Daoy (cell line): ENCODE measurements at regions not wholly inside any gene's neighbourhood (a gene's known extent, or its start where the extent isn't known, plus 50 kb on each side); places are given as distances from the start of the nearest gene placed in this dataset.
"Not testable (repeated sequence)": the region's sequence is repeated elsewhere in the genome, so short reads cannot be mapped to it uniquely, and the experiment has no call there.

Source experiments
- DNase-seq: peaks from one replicate; pipeline ENCODE4 v3.0.0-alpha.2; 2015; ENCODE audit warnings: low read depth

GRCh38 chr4:183814461-183814860 is 90.6 kb upstream of the STOX2 start:
- DNase-seq: peak; percentile 4

DNA sequence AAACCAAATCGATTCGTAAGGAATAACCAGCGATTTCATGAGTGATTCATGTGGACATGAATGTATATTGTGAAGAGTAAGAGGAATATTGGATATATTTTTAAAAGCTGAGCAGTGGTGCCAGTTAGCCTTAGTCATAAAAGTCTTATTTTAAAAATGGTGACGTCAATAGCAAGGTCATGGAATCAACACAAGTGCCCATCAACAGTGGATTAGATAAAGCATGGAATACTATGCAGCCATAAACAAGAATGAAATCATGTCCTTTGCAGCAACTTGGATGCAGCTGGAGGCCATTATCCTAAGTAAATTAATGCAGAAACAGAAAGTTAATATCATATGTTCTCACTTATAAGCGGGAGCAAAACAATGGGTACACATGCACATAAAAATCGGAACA is 89.0 kb upstream of the STOX2 start:
- DNase-seq: no peak

DNA sequence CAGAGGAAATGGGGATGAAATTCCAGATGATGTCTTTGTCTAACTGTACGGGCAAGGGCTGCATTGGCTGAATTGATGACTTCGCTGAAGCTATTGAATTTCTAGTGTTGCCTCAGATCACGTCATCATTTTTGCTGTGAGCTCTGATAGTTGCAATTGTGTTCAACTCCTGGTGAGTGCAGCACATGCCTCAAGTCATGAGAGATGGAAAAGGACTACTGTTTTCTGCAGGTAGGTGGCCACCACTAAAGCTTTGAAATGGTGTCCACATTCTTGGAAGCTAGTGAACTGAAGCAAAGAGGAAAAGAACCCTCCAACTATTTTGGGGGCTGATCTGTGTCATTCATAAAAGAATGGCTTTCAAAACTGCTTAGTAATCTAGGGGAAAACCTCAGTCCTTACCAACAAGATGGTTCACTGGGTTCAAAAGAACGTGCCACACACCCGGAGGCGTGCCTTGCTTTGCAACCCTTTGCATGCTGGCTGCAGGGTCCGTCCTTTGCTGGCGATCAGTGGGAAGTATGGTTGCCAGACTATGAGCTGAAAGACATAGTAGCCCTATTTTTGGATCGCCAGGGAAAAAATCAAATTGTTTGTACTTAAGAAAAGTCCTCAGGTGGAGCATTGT is 88.1 kb upstream of the STOX2 start:
- no peak for DNase-seq

- DNase-seq: not testable (repeated sequence)
Measured at GRCh38 chr4:183818591-183818990, 86.5 kb upstream of the STOX2 start.

GRCh38 chr4:183821076-183821853 is 83.8 kb upstream of the STOX2 start:
- DNase-seq: no peak

- DNase-seq: peak; percentile 75
Measured at GRCh38 chr4:183823434-183823833, 81.7 kb upstream of the STOX2 start.

DNA sequence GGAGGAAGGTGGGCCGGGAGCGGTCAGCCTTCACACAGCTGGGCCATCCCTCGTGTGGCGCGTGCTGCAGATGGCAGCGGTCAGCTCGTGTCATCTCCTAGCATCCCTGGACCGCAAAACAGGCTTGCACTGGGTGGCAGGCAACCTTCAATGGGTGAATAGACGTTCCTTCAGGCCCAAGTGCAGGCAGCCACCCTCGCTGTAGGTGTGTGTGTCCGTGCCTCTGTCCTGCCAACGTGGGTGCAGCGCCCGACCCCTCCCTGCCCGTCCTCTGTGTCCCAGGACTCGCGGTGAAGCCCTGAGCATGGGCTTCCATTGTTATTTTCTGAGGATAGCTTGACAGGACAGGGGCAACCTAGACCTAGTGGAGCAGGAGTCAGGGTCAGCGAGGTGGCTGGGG is 79.8 kb upstream of the STOX2 start:
- DNase-seq: no peak

- no peak for DNase-seq
Measured at GRCh38 chr4:183826461-183826860, 78.6 kb upstream of the STOX2 start.

DNA sequence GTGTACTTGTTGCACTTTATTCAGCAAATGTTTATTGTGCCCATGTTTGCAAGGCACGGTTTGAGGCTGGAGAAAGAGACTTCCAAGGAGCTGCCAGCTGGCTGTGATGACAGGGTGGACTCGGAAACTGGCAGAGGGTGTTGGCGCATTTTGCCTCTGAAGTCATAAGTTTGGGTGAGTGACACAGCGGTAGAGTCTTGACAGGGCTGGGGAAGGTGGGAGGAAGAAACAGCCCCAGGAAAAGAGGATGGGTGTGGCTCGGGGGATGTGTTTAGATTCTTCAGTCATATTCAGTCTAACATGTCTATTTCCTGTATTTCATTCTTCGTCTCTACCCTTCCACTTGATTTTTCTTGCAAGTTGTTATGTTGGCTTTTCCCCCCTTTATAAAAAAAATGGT is 77.0 kb upstream of the STOX2 start:
- peak; percentile 11 for DNase-seq

DNA sequence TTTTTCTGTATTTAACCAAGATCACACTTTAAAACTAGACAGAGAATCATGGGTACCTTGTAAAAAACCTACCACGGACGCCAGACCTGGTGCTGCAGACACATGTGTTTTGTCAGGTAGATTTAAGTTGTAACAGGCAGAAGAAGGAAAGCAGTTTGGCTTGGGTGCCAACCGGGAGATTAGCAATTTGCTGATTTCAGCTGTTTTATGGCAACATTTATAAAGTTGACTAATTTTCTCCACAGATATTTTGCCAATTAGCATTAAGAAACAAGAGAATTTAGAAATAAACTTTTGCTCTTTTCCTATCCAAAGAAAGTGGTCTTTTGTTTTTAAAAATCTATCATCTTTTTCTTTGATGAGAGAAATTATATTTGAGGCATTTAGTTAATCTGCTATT is 76.3 kb upstream of the STOX2 start:
- DNase-seq: no peak

DNA sequence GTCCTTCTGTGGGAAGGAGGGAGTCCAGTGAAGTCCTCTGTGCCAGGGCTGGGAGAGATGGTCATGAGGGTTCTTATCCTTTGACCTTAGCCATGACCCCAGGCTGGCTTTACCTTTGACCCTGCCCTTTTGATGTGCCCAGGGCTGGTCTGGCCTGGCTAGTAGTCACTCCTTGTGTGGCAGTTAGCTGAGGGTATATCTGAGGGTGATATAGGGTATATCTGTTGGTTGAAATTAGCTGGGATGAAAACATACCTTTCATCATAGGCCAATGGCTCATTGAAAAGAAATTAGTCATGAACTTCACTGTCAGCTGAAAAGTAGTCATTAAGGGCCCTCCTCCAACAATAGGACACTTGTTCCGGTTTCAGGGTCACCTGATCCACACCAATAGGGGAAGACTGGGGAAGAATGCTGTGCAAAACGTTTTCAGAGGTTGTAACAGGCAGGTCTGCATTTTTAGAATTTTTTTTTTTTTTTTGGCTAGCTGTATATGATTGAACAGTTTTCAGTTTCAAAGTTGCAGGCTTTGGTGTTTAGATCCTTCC is 74.6 kb upstream of the STOX2 start:
- DNase-seq: no peak

DNA sequence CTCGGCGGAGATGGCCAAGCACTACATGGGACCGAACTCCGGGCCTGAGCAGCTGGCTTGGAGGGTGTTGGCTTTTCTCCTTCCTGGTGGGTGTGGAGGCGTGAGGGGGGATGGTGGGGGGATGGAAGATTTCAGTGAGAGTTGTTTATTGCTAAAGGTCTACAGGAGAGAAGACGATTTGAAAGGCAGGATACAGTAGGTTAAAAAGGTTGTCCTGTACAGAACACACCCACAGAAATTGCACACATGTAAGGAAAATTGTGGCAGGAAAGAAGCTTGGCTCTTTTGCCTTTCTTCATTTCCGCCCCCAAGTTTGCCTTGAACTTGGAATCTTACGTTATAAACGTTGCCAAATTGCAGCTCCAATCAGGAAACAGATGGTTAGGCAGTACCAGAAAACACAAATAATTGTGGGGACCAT is 74.1 kb upstream of the STOX2 start:
- no peak for DNase-seq

GRCh38 chr4:183831683-183832082 is 73.4 kb upstream of the STOX2 start:
- DNase-seq: no peak

GRCh38 chr4:183832776-183833450 is 72.2 kb upstream of the STOX2 start:
- DNase-seq: no peak

GRCh38 chr4:183834252-183834651 is 70.9 kb upstream of the STOX2 start:
- DNase-seq: peak; percentile 12

GRCh38 chr4:183837222-183837621 is 67.9 kb upstream of the STOX2 start:
- DNase-seq: no peak

DNA sequence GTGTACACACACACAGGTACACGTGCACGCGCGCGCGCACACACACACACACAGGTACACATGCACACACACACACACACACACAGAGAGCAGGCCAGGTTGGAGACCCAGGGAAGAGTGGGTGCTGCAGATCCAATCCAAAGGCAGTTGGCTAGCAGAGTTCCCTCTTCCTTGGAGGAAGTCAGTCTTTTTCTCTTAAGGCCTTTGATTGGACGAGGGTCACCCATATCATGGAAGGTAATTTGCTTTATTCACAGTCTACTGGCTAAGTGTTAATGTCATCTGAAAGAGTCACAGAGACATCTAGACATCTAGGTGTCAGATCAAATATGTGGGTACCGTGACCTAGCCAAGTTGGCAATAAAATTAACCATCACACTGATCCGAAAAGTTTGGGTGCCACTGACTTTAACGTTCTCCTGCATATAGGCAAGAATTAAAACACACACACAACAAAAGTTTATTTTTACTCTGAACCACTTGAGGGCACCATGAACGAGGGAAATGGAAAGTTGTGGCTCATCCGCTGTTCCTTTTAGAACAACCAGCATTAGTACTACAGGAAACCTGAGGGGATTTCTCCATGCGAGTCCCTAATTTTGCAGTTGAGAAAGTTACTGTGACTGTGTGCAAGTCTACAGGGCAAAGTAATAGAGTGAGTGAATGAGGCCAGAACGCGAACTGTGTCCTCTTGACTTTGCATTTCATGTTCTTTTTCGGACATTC is 66.0 kb upstream of the STOX2 start:
- DNase-seq: peak; percentile 13

- peak; percentile 59 for DNase-seq
Measured at GRCh38 chr4:183840311-183840710, 64.8 kb upstream of the STOX2 start.

DNA sequence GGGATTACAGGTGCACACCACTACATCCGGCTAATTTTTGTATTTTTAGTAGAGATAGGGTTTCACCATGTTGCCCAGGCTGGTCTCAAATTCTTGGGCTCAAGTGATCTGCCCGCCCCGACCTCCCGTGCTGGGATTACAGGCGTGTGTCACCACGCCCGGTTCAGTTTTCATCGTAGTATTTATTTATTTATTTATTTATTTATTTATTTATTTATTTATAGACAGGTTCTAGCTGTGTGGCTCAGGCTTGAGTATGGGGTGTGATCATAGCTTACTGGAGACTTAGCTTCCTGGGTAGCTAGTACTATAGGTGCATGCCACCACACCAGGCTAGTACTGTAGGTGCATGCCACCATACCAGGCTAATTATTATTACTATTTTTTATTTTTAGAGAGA is 64.1 kb upstream of the STOX2 start:
- DNase-seq: no peak

GRCh38 chr4:183842129-183842528 is 63.0 kb upstream of the STOX2 start:
- no peak for DNase-seq

DNA sequence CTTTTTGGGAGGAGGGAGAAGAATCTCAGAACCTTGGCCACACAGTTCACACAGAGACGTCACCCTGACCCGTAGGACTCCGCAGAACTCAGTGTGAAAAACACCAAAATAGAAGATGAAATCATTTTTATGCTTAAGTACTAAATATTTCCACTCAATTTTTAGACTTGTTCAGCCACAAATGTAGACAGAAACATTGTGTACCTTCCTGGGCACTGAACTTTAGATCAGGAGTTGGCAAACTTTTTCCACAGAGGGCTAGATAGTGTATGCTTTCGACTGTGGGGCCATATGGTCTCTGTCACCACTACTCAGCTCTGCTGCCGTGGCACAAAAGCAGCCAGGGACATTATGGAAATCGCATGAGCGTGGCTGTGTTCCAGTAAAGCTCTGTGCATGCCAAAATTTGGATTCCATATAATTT is 61.8 kb upstream of the STOX2 start:
- no peak for DNase-seq

DNA sequence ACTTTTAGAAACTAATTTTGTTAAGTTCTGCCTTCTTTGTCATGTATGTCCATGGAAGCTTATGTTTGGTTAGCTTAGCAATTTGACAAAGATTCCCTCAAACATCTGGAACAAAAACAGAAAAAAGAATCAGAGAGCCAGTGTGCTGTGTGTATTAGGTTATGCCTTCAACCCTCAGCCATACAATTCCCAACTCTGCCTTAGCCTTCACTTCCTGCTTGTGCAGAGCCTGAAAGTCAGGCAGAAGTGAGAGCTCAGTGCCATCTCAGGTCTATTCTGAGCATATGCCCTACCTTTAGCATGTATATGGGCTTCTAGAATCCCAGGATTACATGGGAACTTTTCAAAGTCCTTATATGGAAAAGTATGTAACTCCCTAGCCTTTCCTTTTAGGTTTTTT is 58.2 kb upstream of the STOX2 start:
- DNase-seq: no peak
